ENCODE measurements at regions not wholly inside any gene's neighbourhood (a gene's known extent, or its start where the extent isn't known, plus 50 kb on each side); places are given as distances from the start of the nearest gene placed in this dataset.
"Not testable (repeated sequence)": the region's sequence is repeated elsewhere in the genome, so short reads cannot be mapped to it uniquely, and the experiment has no call there.

DNA sequence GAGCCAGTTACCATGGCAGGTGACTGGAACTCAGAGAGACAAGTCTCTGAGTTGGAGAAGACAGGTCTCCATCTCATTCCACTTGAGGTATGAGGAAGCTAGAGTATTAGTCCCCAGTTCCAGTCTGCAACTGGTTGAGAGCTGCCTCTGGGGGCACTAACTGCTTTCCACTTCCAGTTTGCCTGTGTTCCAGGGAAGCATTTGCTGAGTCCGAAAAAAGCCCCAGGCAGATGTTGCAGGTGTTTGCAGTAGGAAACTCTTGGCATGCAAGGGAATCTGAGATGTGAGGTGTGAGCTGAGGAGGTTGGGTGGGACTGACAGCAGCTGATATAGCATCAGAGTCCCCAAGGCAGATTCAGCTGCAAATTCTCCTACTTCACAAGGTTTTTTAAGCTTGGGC is 272.2 kb upstream of the CASK start:
- TF ChIP-seq, protein P1, sequence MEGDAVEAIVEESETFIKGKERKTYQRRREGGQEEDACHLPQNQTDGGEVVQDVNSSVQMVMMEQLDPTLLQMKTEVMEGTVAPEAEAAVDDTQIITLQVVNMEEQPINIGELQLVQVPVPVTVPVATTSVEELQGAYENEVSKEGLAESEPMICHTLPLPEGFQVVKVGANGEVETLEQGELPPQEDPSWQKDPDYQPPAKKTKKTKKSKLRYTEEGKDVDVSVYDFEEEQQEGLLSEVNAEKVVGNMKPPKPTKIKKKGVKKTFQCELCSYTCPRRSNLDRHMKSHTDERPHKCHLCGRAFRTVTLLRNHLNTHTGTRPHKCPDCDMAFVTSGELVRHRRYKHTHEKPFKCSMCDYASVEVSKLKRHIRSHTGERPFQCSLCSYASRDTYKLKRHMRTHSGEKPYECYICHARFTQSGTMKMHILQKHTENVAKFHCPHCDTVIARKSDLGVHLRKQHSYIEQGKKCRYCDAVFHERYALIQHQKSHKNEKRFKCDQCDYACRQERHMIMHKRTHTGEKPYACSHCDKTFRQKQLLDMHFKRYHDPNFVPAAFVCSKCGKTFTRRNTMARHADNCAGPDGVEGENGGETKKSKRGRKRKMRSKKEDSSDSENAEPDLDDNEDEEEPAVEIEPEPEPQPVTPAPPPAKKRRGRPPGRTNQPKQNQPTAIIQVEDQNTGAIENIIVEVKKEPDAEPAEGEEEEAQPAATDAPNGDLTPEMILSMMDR (IDR thresholded peaks at IDR 0.05; ENCODE audit: unreplicated experiment) = no peak
- DNase-seq (ENCODE audit: low spot score in 2 of 2, unreplicated experiment in 2 of 2) = no peak

DNA sequence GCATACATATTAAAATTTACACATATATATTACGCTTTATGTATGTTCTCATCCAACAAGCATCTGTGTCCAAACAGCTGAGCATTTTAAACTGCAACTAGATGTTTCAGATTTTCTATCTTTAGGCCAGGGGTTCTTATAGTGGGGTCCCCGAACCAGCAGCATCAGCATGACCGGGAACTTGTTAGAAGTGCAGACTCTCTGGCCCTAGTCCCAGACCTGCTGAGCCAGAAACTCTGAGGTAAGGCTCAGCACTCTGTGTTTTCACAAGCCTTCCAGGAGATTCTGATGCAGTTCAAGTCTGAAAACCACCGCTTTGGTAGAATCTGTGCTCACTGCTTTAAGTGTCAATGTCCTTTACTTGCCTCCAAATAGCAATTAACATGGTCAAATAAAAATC is 266.2 kb upstream of the CASK start:
- Mint-ChIP-seq H3K4me1 (no peaks in the 10 kb centered on the region), H3K4me3 (no peak overlapping the region), H3K27me3 (ENCODE audit: low read depth) (no peaks in the 10 kb centered on the region), H3K36me3 (no peaks in the 10 kb centered on the region), H3K27ac (no peak overlapping the region), H3K9me3 (peaks cover 21% of the 10 kb centered on the region)
- TF ChIP-seq, protein P1 (IDR thresholded peaks at IDR 0.05; ENCODE audit: unreplicated experiment) = no peak
- DNase-seq (ENCODE audit: low spot score in 2 of 2, unreplicated experiment in 2 of 2) = no peak

More for the DNA sequence above, 272.2 kb upstream of the CASK start:
- Mint-ChIP-seq H3K4me1 (no peaks in the 10 kb centered on the region), H3K36me3 (no peaks in the 10 kb centered on the region), H3K4me3 (no peak overlapping the region), H3K9me3 (peaks cover 30% of the 10 kb centered on the region), H3K27ac (no peak overlapping the region), H3K27me3 (ENCODE audit: low read depth) (no peaks in the 10 kb centered on the region)

DNA sequence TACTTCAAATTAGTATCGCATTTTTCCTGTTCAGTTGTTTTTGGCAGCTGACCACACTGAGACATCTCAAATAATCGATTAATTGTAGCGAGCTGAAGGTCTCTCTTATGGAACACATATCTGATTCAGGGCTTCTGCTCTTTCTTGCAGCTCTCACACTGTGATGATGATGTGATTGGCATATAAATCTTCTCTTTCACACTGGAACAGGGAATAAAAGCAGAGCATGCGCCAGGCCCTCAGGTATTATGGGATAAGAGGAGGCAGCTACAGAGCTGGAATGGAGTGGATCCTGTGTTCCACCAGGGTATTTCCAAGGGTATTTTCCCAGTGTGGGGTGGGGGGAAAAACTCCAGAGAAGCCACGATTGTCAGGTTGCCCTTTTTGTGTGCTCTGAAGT is 265.4 kb upstream of the CASK start:
- Mint-ChIP-seq H3K27ac (no peak overlapping the region), H3K27me3 (ENCODE audit: low read depth) (no peaks in the 10 kb centered on the region)
- TF ChIP-seq, protein P1 (IDR thresholded peaks at IDR 0.05; ENCODE audit: unreplicated experiment) = no peak

DNA sequence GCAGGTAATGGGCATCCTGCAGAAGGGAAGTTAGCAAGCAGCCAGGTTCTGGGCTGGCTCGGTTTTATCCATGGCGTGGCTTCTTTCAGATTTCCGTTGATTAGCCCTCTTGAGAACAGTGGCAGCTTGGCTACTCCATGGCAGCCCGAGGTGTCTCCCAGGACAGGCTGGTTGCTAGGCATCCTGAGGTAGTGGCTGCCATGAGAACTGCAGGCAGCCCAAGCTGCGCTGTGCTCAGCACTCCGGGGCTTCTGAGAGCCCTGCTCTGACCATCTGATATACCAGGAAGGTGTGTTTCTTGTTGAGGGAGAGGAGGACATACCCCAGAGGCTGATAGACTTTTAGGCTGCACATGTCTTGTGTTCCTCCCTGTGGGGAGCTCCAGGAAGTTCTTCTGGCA is 253.4 kb upstream of the CASK start:
- DNase-seq (ENCODE audit: low spot score in 2 of 2, unreplicated experiment in 2 of 2) = no peak
- no peaks in the 10 kb centered on the region for H3K36me3 Mint-ChIP-seq
- H3K4me1 Mint-ChIP-seq = no peaks in the 10 kb centered on the region
- H3K27me3 Mint-ChIP-seq (ENCODE audit: low read depth) = peaks cover 2% of the 10 kb centered on the region
- TF ChIP-seq, protein P1 (IDR thresholded peaks at IDR 0.05; ENCODE audit: unreplicated experiment) = no peak
- H3K27ac Mint-ChIP-seq = no peak overlapping the region
- peaks cover 25% of the 10 kb centered on the region for H3K9me3 Mint-ChIP-seq
- H3K4me3 Mint-ChIP-seq = no peak overlapping the region

More for the DNA sequence above, 265.4 kb upstream of the CASK start:
- H3K4me1 Mint-ChIP-seq = no peaks in the 10 kb centered on the region
- no peaks in the 10 kb centered on the region for H3K36me3 Mint-ChIP-seq
- no peak for DNase-seq (ENCODE audit: low spot score in 2 of 2, unreplicated experiment in 2 of 2)
- no peak overlapping the region for H3K4me3 Mint-ChIP-seq
- peaks cover 17% of the 10 kb centered on the region for H3K9me3 Mint-ChIP-seq

DNA sequence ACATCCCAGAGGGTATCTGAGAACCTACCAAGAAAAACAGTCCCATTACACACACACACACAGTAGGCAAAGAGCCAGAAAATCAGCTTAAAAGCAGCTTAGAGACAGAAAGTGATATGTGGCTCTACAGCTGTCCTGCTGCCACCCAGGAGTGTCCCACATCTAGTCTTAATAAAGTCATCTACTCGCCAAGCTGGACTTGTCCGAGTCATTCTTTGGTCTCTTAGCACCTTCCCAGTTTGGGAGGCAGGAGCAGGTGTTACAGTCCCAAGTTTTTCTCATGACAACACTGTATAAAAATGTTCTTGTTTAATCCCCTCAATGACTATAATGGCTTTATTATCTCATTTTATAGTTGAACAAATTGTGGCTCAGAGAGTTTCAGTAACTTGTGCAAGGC is 252.5 kb upstream of the CASK start:
- peaks cover 2% of the 10 kb centered on the region for H3K27me3 Mint-ChIP-seq (ENCODE audit: low read depth)
- no peaks in the 10 kb centered on the region for H3K4me1 Mint-ChIP-seq
- H3K27ac Mint-ChIP-seq = no peak overlapping the region
- H3K9me3 Mint-ChIP-seq = peaks cover 31% of the 10 kb centered on the region
- TF ChIP-seq, protein P1 (IDR thresholded peaks at IDR 0.05; ENCODE audit: unreplicated experiment) = no peak
- no peak overlapping the region for H3K4me3 Mint-ChIP-seq
- no peaks in the 10 kb centered on the region for H3K36me3 Mint-ChIP-seq
- DNase-seq (ENCODE audit: low spot score in 2 of 2, unreplicated experiment in 2 of 2) = no peak

DNA sequence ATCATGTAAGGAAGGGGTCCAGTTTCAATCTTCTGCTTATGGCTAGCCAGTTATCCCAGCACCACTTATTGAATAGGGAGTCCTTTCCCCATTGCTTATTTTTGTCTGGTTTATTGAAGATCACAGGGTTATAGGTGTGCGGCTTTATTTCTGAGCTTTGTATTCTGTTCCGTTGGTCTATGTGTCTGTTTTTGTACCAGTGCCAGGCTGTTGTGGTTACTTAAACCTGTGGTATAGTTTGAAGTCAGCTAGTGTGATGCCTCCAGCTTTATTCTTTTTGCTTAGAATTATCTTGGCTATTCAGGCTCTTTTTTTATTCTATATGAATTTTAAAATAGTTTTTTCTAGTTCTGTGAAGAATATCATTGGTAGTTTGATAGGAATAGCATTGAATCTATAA is 234.6 kb upstream of the CASK start:
- not testable (repeated sequence) for H3K4me1 Mint-ChIP-seq; H3K36me3 Mint-ChIP-seq; H3K27me3 Mint-ChIP-seq (ENCODE audit: low read depth); H3K4me3 Mint-ChIP-seq; H3K27ac Mint-ChIP-seq; DNase-seq (ENCODE audit: low spot score in 2 of 2, unreplicated experiment in 2 of 2)
- H3K9me3 Mint-ChIP-seq = peaks cover 59% of the 10 kb centered on the region

All from mesothelial cell of epicardium (in vitro differentiated cells).